ENCODE measurements at regions not wholly inside any gene's neighbourhood (a gene's known extent, or its start where the extent isn't known, plus 50 kb on each side); places are given as distances from the start of the nearest gene placed in this dataset.

DNA sequence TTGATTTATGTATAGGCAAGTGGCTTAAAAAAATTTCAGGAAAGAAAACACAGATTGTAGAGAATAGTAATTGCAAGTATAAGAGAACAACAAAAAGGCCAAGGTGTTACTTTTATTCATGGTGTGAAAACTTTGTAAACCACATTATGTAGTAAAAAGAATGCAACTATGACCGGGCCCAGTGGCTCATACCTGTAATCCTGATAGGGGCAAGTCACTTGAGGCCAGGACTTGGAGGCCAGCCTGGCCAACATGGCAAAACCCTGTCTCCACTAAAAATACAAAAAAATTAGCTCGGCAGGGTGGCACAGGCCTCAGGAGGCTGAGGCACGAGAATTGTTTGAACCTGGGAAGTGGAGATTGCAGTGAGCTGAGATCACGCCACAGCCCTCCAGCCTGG lies 131.7 kb downstream of the DCK start:
- H3K36me3 ChIP-seq (ENCODE audit: control insufficient read depth, insufficient read depth, low read length): no peaks in the 10 kb centered on the region
- DNase-seq: no peak
- WGBS (ENCODE audit: insufficient coverage): no CpG with 5 or more reads among the region's 4 CpGs
- H3K4me3 ChIP-seq (ENCODE audit: low read length): no peak overlapping the region
- H3K4me1 ChIP-seq (ENCODE audit: control insufficient read depth, insufficient read depth, low read length): no peaks in the 10 kb centered on the region
- no peak overlapping the region for H3K27ac ChIP-seq (ENCODE audit: low read length)
- H3K9me3 ChIP-seq (replicated peaks; ENCODE audit: control insufficient read depth, low read depth, low read length): peaks cover 2% of the 10 kb centered on the region
- H3K27me3 ChIP-seq (ENCODE audit: control insufficient read depth, insufficient read depth, low read length): no peaks in the 10 kb centered on the region

DNA sequence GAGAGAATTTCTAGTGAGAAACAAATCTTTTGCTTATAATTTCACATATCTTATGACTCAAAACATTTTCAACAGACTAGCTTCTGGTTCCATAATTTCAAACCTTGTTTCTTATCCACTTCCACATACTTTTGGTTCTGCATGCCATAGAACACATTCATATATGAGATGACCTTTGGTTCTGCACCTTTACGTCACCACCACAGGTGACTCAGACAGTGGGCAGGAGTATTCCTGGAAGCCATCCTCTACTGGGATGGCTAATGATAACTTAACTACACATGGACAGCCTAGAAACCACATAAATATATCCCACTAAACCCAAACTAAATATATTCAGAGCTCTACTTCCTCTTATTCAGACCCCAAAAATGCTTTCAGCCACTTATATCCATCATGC lies 133.3 kb downstream of the DCK start:
- no peak overlapping the region for H3K27ac ChIP-seq (ENCODE audit: low read length)
- WGBS (ENCODE audit: insufficient coverage): no CpG with 5 or more reads among the region's 1 CpG
- H3K4me3 ChIP-seq (ENCODE audit: low read length): no peak overlapping the region
- H3K36me3 ChIP-seq (ENCODE audit: control insufficient read depth, insufficient read depth, low read length): no peaks in the 10 kb centered on the region
- DNase-seq: no peak
- H3K4me1 ChIP-seq (ENCODE audit: control insufficient read depth, insufficient read depth, low read length): no peaks in the 10 kb centered on the region
- no peaks in the 10 kb centered on the region for H3K9me3 ChIP-seq (replicated peaks; ENCODE audit: control insufficient read depth, low read depth, low read length)
- H3K27me3 ChIP-seq (ENCODE audit: control insufficient read depth, insufficient read depth, low read length): no peaks in the 10 kb centered on the region

- Histone ChIP-seq H3K27me3 (ENCODE audit: control insufficient read depth, insufficient read depth, low read length) (no peaks in the 10 kb centered on the region), H3K4me3 (ENCODE audit: low read length) (no peak overlapping the region), H3K9me3 (replicated peaks; ENCODE audit: control insufficient read depth, low read depth, low read length) (no peaks in the 10 kb centered on the region), H3K27ac (ENCODE audit: low read length) (no peak overlapping the region), H3K4me1 (ENCODE audit: control insufficient read depth, insufficient read depth, low read length) (no peaks in the 10 kb centered on the region), H3K36me3 (ENCODE audit: control insufficient read depth, insufficient read depth, low read length) (no peaks in the 10 kb centered on the region)
- WGBS (ENCODE audit: insufficient coverage): 40% methylated on average over 1 of the region's 9 CpGs
- DNase-seq: peak; percentile 13
These were observed 137.6 kb downstream of the DCK start for GRCh38 chr4:71130827-71131603.

- peak; percentile 7 for DNase-seq
- Histone ChIP-seq H3K36me3 (ENCODE audit: control insufficient read depth, insufficient read depth, low read length) (no peaks in the 10 kb centered on the region), H3K4me1 (ENCODE audit: control insufficient read depth, insufficient read depth, low read length) (no peaks in the 10 kb centered on the region), H3K4me3 (ENCODE audit: low read length) (no peak overlapping the region), H3K27me3 (ENCODE audit: control insufficient read depth, insufficient read depth, low read length) (no peaks in the 10 kb centered on the region), H3K9me3 (replicated peaks; ENCODE audit: control insufficient read depth, low read depth, low read length) (no peaks in the 10 kb centered on the region), H3K27ac (ENCODE audit: low read length) (no peak overlapping the region)
These were observed 139.0 kb downstream of the DCK start for GRCh38 chr4:71132486-71132885.

DNA sequence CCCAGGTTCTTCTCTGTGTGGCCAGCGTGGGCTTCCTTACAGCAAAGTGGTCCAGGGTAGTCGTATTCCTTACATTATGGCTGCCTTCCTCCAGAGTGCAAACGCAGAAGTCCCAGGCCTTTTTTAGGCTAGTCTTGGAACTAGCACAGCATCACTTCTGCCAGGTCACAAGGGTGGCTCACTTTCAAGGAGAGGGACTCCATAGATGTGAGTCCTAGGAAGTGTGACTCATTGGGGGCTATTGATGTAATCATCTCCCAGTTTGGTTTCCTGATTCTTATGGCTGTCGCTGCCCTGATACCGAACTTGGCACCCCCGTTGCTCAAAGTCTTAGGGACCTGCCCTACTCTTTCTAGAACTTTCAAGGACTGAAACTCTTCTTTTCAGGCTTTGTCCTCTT lies 140.0 kb downstream of the DCK start:
- H3K4me1 ChIP-seq (ENCODE audit: control insufficient read depth, insufficient read depth, low read length): no peaks in the 10 kb centered on the region

DNA sequence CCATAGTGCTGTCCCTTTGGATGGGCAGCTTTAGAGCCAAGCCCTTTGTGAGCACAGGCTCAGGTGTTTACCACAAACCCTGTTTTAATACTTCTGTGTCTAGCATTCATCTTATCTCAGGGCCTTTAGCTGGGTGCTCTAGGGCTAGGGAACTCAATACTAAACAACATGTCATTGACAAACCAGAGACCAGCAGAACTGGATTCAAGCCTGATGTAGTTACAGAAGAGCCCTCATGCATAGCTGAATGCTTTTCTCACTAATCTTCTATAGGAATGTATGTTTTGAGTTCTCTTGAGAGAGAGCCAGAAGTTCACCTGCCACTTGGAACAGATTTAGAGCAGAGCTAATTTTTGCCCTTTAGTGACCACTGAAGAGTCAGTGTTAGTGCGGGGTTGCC lies 142.6 kb downstream of the DCK start:
- Histone ChIP-seq H3K27ac (ENCODE audit: low read length) (no peak overlapping the region), H3K4me3 (ENCODE audit: low read length) (no peak overlapping the region), H3K27me3 (ENCODE audit: control insufficient read depth, insufficient read depth, low read length) (no peaks in the 10 kb centered on the region), H3K4me1 (ENCODE audit: control insufficient read depth, insufficient read depth, low read length) (no peaks in the 10 kb centered on the region), H3K36me3 (ENCODE audit: control insufficient read depth, insufficient read depth, low read length) (no peaks in the 10 kb centered on the region), H3K9me3 (replicated peaks; ENCODE audit: control insufficient read depth, low read depth, low read length) (no peaks in the 10 kb centered on the region)
- WGBS (ENCODE audit: insufficient coverage): 60% methylated on average over 1 of the region's 1 CpG
- DNase-seq: no peak

More for the DNA sequence above, 140.0 kb downstream of the DCK start:
- no peaks in the 10 kb centered on the region for H3K9me3 ChIP-seq (replicated peaks; ENCODE audit: control insufficient read depth, low read depth, low read length)
- no peaks in the 10 kb centered on the region for H3K27me3 ChIP-seq (ENCODE audit: control insufficient read depth, insufficient read depth, low read length)
- WGBS (ENCODE audit: insufficient coverage): 75% methylated on average over 6 of the region's 6 CpGs
- peak; percentile 7 for DNase-seq
- H3K36me3 ChIP-seq (ENCODE audit: control insufficient read depth, insufficient read depth, low read length): no peaks in the 10 kb centered on the region
- H3K4me3 ChIP-seq (ENCODE audit: low read length): no peak overlapping the region
- no peak overlapping the region for H3K27ac ChIP-seq (ENCODE audit: low read length)

GRCh38 chr4:71138007-71138615 lies 144.7 kb downstream of the DCK start:
- WGBS (ENCODE audit: insufficient coverage): 83% methylated on average over 1 of the region's 4 CpGs
- no peaks in the 10 kb centered on the region for H3K36me3 ChIP-seq (ENCODE audit: control insufficient read depth, insufficient read depth, low read length)
- H3K4me1 ChIP-seq (ENCODE audit: control insufficient read depth, insufficient read depth, low read length): no peaks in the 10 kb centered on the region
- no peak overlapping the region for H3K27ac ChIP-seq (ENCODE audit: low read length)
- H3K9me3 ChIP-seq (replicated peaks; ENCODE audit: control insufficient read depth, low read depth, low read length): no peaks in the 10 kb centered on the region
- no peaks in the 10 kb centered on the region for H3K27me3 ChIP-seq (ENCODE audit: control insufficient read depth, insufficient read depth, low read length)
- H3K4me3 ChIP-seq (ENCODE audit: low read length): no peak overlapping the region
- DNase-seq: no peak

DNA sequence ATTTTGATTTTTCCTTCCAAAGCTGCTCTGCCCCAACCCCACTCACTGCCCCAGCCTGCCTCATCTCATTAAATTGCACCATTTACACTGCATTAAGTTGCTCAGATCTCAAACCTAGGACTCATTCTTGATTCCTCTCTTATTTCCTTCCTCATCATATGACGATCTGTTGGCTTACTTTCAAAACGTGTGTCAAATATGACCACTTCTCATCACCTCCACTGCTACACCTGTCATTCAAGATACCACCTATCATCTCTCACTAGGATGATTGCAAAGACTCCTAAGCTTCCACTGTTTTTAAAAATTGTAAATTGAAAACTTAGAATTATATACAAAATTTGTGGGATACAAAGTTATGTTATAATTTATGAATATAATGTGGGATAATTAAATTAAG lies 147.1 kb downstream of the DCK start:
- Histone ChIP-seq H3K4me1 (ENCODE audit: control insufficient read depth, insufficient read depth, low read length) (no peaks in the 10 kb centered on the region), H3K4me3 (ENCODE audit: low read length) (no peak overlapping the region), H3K9me3 (replicated peaks; ENCODE audit: control insufficient read depth, low read depth, low read length) (no peaks in the 10 kb centered on the region), H3K27ac (ENCODE audit: low read length) (no peak overlapping the region), H3K36me3 (ENCODE audit: control insufficient read depth, insufficient read depth, low read length) (no peaks in the 10 kb centered on the region), H3K27me3 (ENCODE audit: control insufficient read depth, insufficient read depth, low read length) (no peaks in the 10 kb centered on the region)
- WGBS (ENCODE audit: insufficient coverage): 86% methylated on average over 1 of the region's 2 CpGs
- DNase-seq: no peak

GRCh38 chr4:71141125-71141524 lies 147.7 kb downstream of the DCK start:
- Histone ChIP-seq H3K9me3 (replicated peaks; ENCODE audit: control insufficient read depth, low read depth, low read length) (no peaks in the 10 kb centered on the region), H3K4me1 (ENCODE audit: control insufficient read depth, insufficient read depth, low read length) (no peaks in the 10 kb centered on the region), H3K4me3 (ENCODE audit: low read length) (no peak overlapping the region), H3K27ac (ENCODE audit: low read length) (no peak overlapping the region), H3K36me3 (ENCODE audit: control insufficient read depth, insufficient read depth, low read length) (no peaks in the 10 kb centered on the region), H3K27me3 (ENCODE audit: control insufficient read depth, insufficient read depth, low read length) (no peaks in the 10 kb centered on the region)
- WGBS (ENCODE audit: insufficient coverage): no CpG with 5 or more reads among the region's 1 CpG
- no peak for DNase-seq

- Histone ChIP-seq H3K4me1 (ENCODE audit: control insufficient read depth, insufficient read depth, low read length) (no peaks in the 10 kb centered on the region), H3K36me3 (ENCODE audit: control insufficient read depth, insufficient read depth, low read length) (no peaks in the 10 kb centered on the region), H3K27me3 (ENCODE audit: control insufficient read depth, insufficient read depth, low read length) (no peaks in the 10 kb centered on the region), H3K27ac (ENCODE audit: low read length) (no peak overlapping the region), H3K4me3 (ENCODE audit: low read length) (no peak overlapping the region), H3K9me3 (replicated peaks; ENCODE audit: control insufficient read depth, low read depth, low read length) (no peaks in the 10 kb centered on the region)
- DNase-seq: no peak
These were observed 153.8 kb downstream of the DCK start for GRCh38 chr4:71147261-71147660.

GRCh38 chr4:71148545-71148944 lies 155.1 kb downstream of the DCK start:
- no peaks in the 10 kb centered on the region for H3K36me3 ChIP-seq (ENCODE audit: control insufficient read depth, insufficient read depth, low read length)
- H3K4me1 ChIP-seq (ENCODE audit: control insufficient read depth, insufficient read depth, low read length): no peaks in the 10 kb centered on the region
- H3K4me3 ChIP-seq (ENCODE audit: low read length): no peak overlapping the region
- H3K27ac ChIP-seq (ENCODE audit: low read length): no peak overlapping the region
- H3K27me3 ChIP-seq (ENCODE audit: control insufficient read depth, insufficient read depth, low read length): no peaks in the 10 kb centered on the region
- DNase-seq: no peak
- no CpG with 5 or more reads among the region's 1 CpG for WGBS (ENCODE audit: insufficient coverage)
- no peaks in the 10 kb centered on the region for H3K9me3 ChIP-seq (replicated peaks; ENCODE audit: control insufficient read depth, low read depth, low read length)

All from muscle of leg (tissue), 3 donors.